Heart left ventricle (tissue), 16 donors: ENCODE measurements at regions not wholly inside any gene's neighbourhood (a gene's known extent, or its start where the extent isn't known, plus 50 kb on each side); places are given as distances from the start of the nearest gene placed in this dataset.

Source experiments
- ATAC-seq, 4 donors: fragments of 200-7000 bp; cut with Tn5 transposase; one replicate each; pipeline ENCODE4 v1.9.1; 2020 to 2022; ENCODE audit warnings: moderate library complexity in 4 of 4, mild to moderate bottlenecking in 3 of 4, moderate number of reproducible peaks in 1 of 4
- DNase-seq, 5 donors: peaks; one replicate each; pipeline ENCODE4 v3.0.0-alpha.2; 2020
- H3K27ac ChIP-seq, 12 donors: fragments of 200-600 bp; sonication (generic) in 4 of 12; one replicate each; pipeline versions ENCODE4 v1.5.0 to v1.8.0; 2016 to 2022; ENCODE audit warnings: mild to moderate bottlenecking in 2 of 12
- H3K27me3 ChIP-seq, 9 donors: fragments of 200-600 bp; sonication (generic) in 2 of 9; one replicate each; pipeline versions ENCODE4 v1.5.1 to v1.8.0; 2016 to 2022; ENCODE audit warnings: mild to moderate bottlenecking in 3 of 9
- H3K36me3 ChIP-seq, 9 donors: fragments of 200-600 bp; sonication (generic) in 2 of 9; one replicate each; pipeline versions ENCODE4 v1.5.0 to v1.8.0; 2018 to 2022; ENCODE audit warnings: mild to moderate bottlenecking in 2 of 9
- H3K4me1 ChIP-seq, 12 donors: fragments of 200-600 bp; sonication (generic) in 4 of 12; one replicate each; pipeline versions ENCODE4 v1.5.0 to v1.8.0; 2016 to 2022; ENCODE audit warnings: mild to moderate bottlenecking in 3 of 12
- H3K4me3 ChIP-seq, 12 donors: fragments of 200-600 bp; sonication (generic) in 4 of 12; one replicate each; pipeline versions ENCODE4 v1.5.0 to v1.8.0; 2017 to 2022; ENCODE audit warnings: mild to moderate bottlenecking in 9 of 12, moderate library complexity in 4 of 12
- H3K9me3 ChIP-seq, 12 donors: fragments of 200-600 bp; sonication (generic) in 4 of 12; one replicate each; pipeline versions ENCODE4 v1.5.0 to v1.8.0; 2016 to 2022; ENCODE audit warnings: mild to moderate bottlenecking in 1 of 12
- CTCF ChIP-seq, 12 donors: fragments of 200-600 bp; sonication (generic) in 4 of 12; IDR thresholded peaks; one replicate each; pipeline versions ENCODE4 v1.5.0 to v1.8.0; 2018 to 2022; ENCODE audit warnings: antibody characterized with exemption in 12 of 12, mild to moderate bottlenecking in 5 of 12
- POLR2A ChIP-seq, 2 donors: fragments of 450-650 bp; IDR thresholded peaks; one replicate each; pipeline ENCODE4 v1.6.1; 2017; ENCODE audit warnings: antibody characterized with exemption in 2 of 2, mild to moderate bottlenecking in 2 of 2, moderate library complexity in 2 of 2
- WGBS, 4 donors: extraction: QIAGEN DNeasy Blood & Tissue Kit in 2 of 4; methylation state at CpG; one replicate each; pipeline versions ENCODE4 v1.1.5 to v1.1.7; 2013 to 2018; 5-methylcytosine and 5-hydroxymethylcytosine counted together
- intact Hi-C, 10 donors: fragments of 100-400 bp; cut with DNase I; formaldehyde crosslinking; loops; one replicate each; pipeline versions ENCODE4 v1.11.1 to v1.14.2; 2022
- donor health status: ischemic (EF 13 %, LVEDD 7.1; RV severe dilation, severe dysfunction).
- donor health status: healthy with polysubstance abuse.
- donor health status: DM: no; HTN: yes; CAD: no.
- donor health status: DM: no; HTN: no; CAD: no.
- donor health status: ischemic (EF 25% LVEDD 6.9; RV normal size, moderate dysfunction).
- donor health status: ischemic (EF 25% LVEDD 5.7; RV mildly dilated, moderate dysfunction).
- donor health status: healthy.
- donor health status: DM: yes; HTN: yes; CAD: no.
- donor health status: ischemic (EF 35%, LVEDD 5.7; RV mildly dilated, moderate dysfunction).
- donor health status: nonischemic (EF 11% LVEDD 7.7; RV severe dilation, severe dysfunction).
- donor health status: DM: yes; HTN: yes; CAD: no.
- donor health status: PGD.
- donor health status: ischemic (EF 29% LVEDD 5.4; RV normal size, mild dysfunction).
- donor health status: nonischemic (EF 23%, LVEDD 6.1; RV moderate dilation, normal function).

GRCh38 chr13:60261432-60262351 lies 98.0 kb upstream of the DIAPH3 start:
- TF ChIP-seq POLR2A (IDR thresholded peaks at IDR 0.05) (no peak), CTCF (IDR thresholded peaks at IDR 0.05) (no peak)
- no peak for DNase-seq
- no peaks in the 10 kb centered on the region for H3K4me1 ChIP-seq
- ATAC-seq = no peak
- no peak overlapping the region for H3K27ac ChIP-seq
- no peak overlapping the region for H3K4me3 ChIP-seq
- WGBS, 4 donors = 58 to 72% (median 67%) methylated on average over 12 of the region's 12 CpGs
- intact Hi-C loops = no loop called here
- peaks cover 0 to 11% (median 0%) of the 10 kb centered on the region in 9 donors for H3K27me3 ChIP-seq
- peaks cover 0 to 15% (median 2%) of the 10 kb centered on the region in 12 donors for H3K9me3 ChIP-seq
- no peaks in the 10 kb centered on the region for H3K36me3 ChIP-seq

- DNase-seq (no peak), ATAC-seq (no peak)
- Histone ChIP-seq H3K27ac (no peak overlapping the region), H3K4me3 (no peak overlapping the region), H3K27me3 (peaks cover 0 to 11% (median 0%) of the 10 kb centered on the region in 9 donors), H3K4me1 (no peaks in the 10 kb centered on the region), H3K36me3 (no peaks in the 10 kb centered on the region), H3K9me3 (peaks cover 0 to 8% (median 0%) of the 10 kb centered on the region in 12 donors)
- TF ChIP-seq CTCF (IDR thresholded peaks at IDR 0.05) (no peak), POLR2A (IDR thresholded peaks at IDR 0.05) (no peak)
- intact Hi-C loops = no loop called here
- 95 to 98% (median 96%) methylated on average over 1 of the region's 1 CpG for WGBS, 4 donors
Measured at GRCh38 chr13:60265566-60265965, 101.8 kb upstream of the DIAPH3 start.

GRCh38 chr13:60267498-60268202 lies 103.9 kb upstream of the DIAPH3 start:
- WGBS, 4 donors = 42 to 54% (median 50%) methylated on average over 16 to 24 of the region's 24 CpGs
- intact Hi-C loops = no loop called here
- ATAC-seq (no peak), DNase-seq (no peak)
- no peak for TF ChIP-seq POLR2A (IDR thresholded peaks at IDR 0.05)
- no peak for TF ChIP-seq CTCF (IDR thresholded peaks at IDR 0.05)
- H3K4me1 ChIP-seq = no peaks in the 10 kb centered on the region
- H3K27ac ChIP-seq = no peak overlapping the region
- H3K9me3 ChIP-seq = peaks cover 0 to 8% (median 0%) of the 10 kb centered on the region in 12 donors
- H3K4me3 ChIP-seq = peak overlapping the region in 11 of 12 donors; percentile 8 to 54 (median 45)
- H3K36me3 ChIP-seq = no peaks in the 10 kb centered on the region
- peaks cover 0 to 8% (median 0%) of the 10 kb centered on the region in 9 donors for H3K27me3 ChIP-seq

GRCh38 chr13:60268203-60268555 lies 104.5 kb upstream of the DIAPH3 start:
- H3K36me3 ChIP-seq = no peaks in the 10 kb centered on the region
- no peaks in the 10 kb centered on the region for H3K4me1 ChIP-seq
- peaks cover 0 to 8% (median 0%) of the 10 kb centered on the region in 9 donors for H3K27me3 ChIP-seq
- no peak overlapping the region for H3K27ac ChIP-seq
- no peak for TF ChIP-seq POLR2A (IDR thresholded peaks at IDR 0.05)
- no peak for TF ChIP-seq CTCF (IDR thresholded peaks at IDR 0.05)
- H3K9me3 ChIP-seq = peaks cover 0 to 3% (median 0%) of the 10 kb centered on the region in 12 donors
- H3K4me3 ChIP-seq = peak overlapping the region in 9 of 12 donors; percentile 34 to 54 (median 45)
- ATAC-seq = no peak
- intact Hi-C loops = no loop called here
- DNase-seq = no peak
- 48 to 62% (median 60%) methylated on average over 8 of the region's 8 CpGs for WGBS, 4 donors
